ENCODE measurements at regions not wholly inside any gene's neighbourhood (a gene's known extent, or its start where the extent isn't known, plus 50 kb on each side); places are given as distances from the start of the nearest gene placed in this dataset.
"Not testable (repeated sequence)": the region's sequence is repeated elsewhere in the genome, so short reads cannot be mapped to it uniquely, and the experiment has no call there.

DNA sequence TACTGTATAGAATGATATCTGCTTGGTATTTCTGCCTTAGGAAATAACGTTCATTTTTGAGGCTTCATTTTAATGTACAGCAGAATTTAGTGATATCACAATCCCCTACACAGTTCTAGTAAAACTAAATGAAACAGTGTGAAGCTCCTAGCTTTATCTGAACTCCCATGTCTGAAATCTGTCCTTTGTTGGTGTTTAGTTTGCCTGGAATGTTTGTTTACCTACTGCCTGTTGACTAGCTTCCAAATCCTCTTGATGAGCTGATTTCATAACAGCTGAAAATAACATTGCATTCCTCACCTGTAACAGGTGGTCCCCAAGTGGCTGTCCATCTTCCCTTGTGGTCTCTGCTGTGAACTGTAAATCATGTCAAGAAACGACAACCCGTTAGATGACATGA is 629.1 kb downstream of the TTLL7 start:
- Mint-ChIP-seq H3K9me3 (peaks cover 0 to 11% (median 1%) of the 10 kb centered on the region in 11 donors), H3K27ac (peak overlapping the region in 1 of 9 donors; percentile 15), H3K36me3 (peaks cover 0 to 10% (median 5%) of the 10 kb centered on the region in 5 donors)
- H3K4me3 Mint-ChIP-seq; intact Hi-C loops (cut with micrococcal nuclease); H3K9me3 ChIP-seq (ENCODE audit: control insufficient read depth in 2 of 3, low read length in 3 of 3); ATAC-seq; H3K4me1 ChIP-seq (ENCODE audit: control insufficient read depth in 2 of 2, insufficient read depth in 2 of 2, low read length in 2 of 2); DNase-seq; H3K27me3 Mint-ChIP-seq; H3K27me3 ChIP-seq (ENCODE audit: control insufficient read depth in 2 of 2, insufficient read depth in 2 of 2, low read length in 2 of 2); CTCF ChIA-PET; H3K27ac ChIP-seq (ENCODE audit: low read depth, low read length); H3K4me1 Mint-ChIP-seq; H3K36me3 ChIP-seq (ENCODE audit: control insufficient read depth in 2 of 3, insufficient read depth in 3 of 3, low read length in 3 of 3); POLR2A ChIA-PET; H3K4me3 ChIP-seq (ENCODE audit: low read length): not testable (repeated sequence)

GRCh38 chr1:83365320-83365719 is 633.6 kb downstream of the TTLL7 start:
- H3K4me1 ChIP-seq (ENCODE audit: control insufficient read depth in 2 of 2, insufficient read depth in 2 of 2, low read length in 2 of 2); H3K4me3 Mint-ChIP-seq; H3K27ac Mint-ChIP-seq; DNase-seq; ATAC-seq; H3K9me3 ChIP-seq (ENCODE audit: control insufficient read depth in 2 of 3, low read length in 3 of 3); H3K27ac ChIP-seq (ENCODE audit: low read depth, low read length); H3K36me3 ChIP-seq (ENCODE audit: control insufficient read depth in 2 of 3, insufficient read depth in 3 of 3, low read length in 3 of 3); intact Hi-C loops (cut with micrococcal nuclease); H3K36me3 Mint-ChIP-seq; POLR2A ChIA-PET; H3K4me3 ChIP-seq (ENCODE audit: low read length); H3K27me3 Mint-ChIP-seq; H3K27me3 ChIP-seq (ENCODE audit: control insufficient read depth in 2 of 2, insufficient read depth in 2 of 2, low read length in 2 of 2); H3K4me1 Mint-ChIP-seq; H3K9me3 Mint-ChIP-seq; CTCF ChIA-PET: not testable (repeated sequence)

DNA sequence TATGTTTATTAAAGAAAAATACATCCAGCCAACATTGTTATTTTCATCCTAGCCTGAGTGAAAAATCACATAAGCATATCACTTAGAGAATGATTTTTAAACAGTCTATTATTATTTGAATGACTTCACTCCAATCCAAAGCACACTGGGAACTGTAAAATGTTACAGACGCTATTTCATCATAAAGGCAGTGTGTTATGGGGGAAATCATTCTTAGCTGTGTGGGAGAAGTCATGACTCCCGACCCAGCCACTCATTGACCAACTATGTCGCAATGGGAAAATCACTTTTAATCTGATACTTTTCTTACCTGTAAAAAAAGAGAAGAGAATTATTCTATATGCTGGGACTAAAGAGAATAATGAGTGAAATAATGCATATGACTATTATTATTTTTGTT is 653.6 kb downstream of the TTLL7 start:
- CTCF ChIA-PET; H3K9me3 Mint-ChIP-seq; ATAC-seq; H3K36me3 ChIP-seq (ENCODE audit: control insufficient read depth in 2 of 3, insufficient read depth in 3 of 3, low read length in 3 of 3); H3K4me3 Mint-ChIP-seq; H3K4me1 Mint-ChIP-seq; DNase-seq; H3K4me1 ChIP-seq (ENCODE audit: control insufficient read depth in 2 of 2, insufficient read depth in 2 of 2, low read length in 2 of 2); POLR2A ChIA-PET; H3K9me3 ChIP-seq (ENCODE audit: control insufficient read depth in 2 of 3, low read length in 3 of 3); H3K4me3 ChIP-seq (ENCODE audit: low read length); H3K27ac ChIP-seq (ENCODE audit: low read depth, low read length); H3K27ac Mint-ChIP-seq; H3K27me3 ChIP-seq (ENCODE audit: control insufficient read depth in 2 of 2, insufficient read depth in 2 of 2, low read length in 2 of 2); H3K27me3 Mint-ChIP-seq; H3K36me3 Mint-ChIP-seq: not testable (repeated sequence)
- intact Hi-C loops (cut with micrococcal nuclease): loop anchor here in 1 of 2 donors (10.0 kb wide), 1 partner anchor 159 kb away; no protein-coding TSS in a partner anchor

DNA sequence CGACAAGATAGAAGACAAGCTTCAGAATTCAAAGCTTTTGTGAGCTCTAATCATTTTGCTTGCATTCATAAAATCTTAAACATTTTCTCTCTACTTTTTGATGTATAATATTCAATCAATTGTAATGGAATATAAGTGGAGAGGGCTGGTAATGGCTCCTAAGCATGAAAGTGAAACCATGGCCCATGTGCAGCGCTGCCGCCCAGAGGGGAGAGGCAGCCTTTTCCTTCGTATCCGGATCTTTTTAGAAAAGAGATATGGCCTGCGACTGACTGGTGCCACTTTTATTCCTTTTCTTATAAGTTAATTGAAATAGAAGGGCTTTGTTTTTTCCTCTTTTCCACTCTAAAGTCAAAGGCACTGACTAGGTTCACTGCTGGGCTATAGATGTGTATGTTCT is 655.2 kb downstream of the TTLL7 start:
- H3K27me3 ChIP-seq (ENCODE audit: control insufficient read depth in 2 of 2, insufficient read depth in 2 of 2, low read length in 2 of 2); CTCF ChIA-PET; H3K4me1 ChIP-seq (ENCODE audit: control insufficient read depth in 2 of 2, insufficient read depth in 2 of 2, low read length in 2 of 2); H3K36me3 ChIP-seq (ENCODE audit: control insufficient read depth in 2 of 3, insufficient read depth in 3 of 3, low read length in 3 of 3); H3K4me3 Mint-ChIP-seq; ATAC-seq; H3K9me3 Mint-ChIP-seq; DNase-seq; H3K27ac Mint-ChIP-seq; H3K9me3 ChIP-seq (ENCODE audit: control insufficient read depth in 2 of 3, low read length in 3 of 3); H3K27ac ChIP-seq (ENCODE audit: low read depth, low read length); H3K27me3 Mint-ChIP-seq; POLR2A ChIA-PET; H3K4me1 Mint-ChIP-seq; H3K4me3 ChIP-seq (ENCODE audit: low read length); H3K36me3 Mint-ChIP-seq: not testable (repeated sequence)
- intact Hi-C loops (cut with micrococcal nuclease): loop anchor here in 1 of 2 donors (10.0 kb wide), 1 partner anchor 161 kb away; no protein-coding TSS in a partner anchor

GRCh38 chr1:83342995-83343394 is 655.9 kb downstream of the TTLL7 start:
- H3K36me3 Mint-ChIP-seq; H3K9me3 ChIP-seq (ENCODE audit: control insufficient read depth in 2 of 3, low read length in 3 of 3); POLR2A ChIA-PET; ATAC-seq; H3K27me3 Mint-ChIP-seq; H3K4me1 ChIP-seq (ENCODE audit: control insufficient read depth in 2 of 2, insufficient read depth in 2 of 2, low read length in 2 of 2); H3K27me3 ChIP-seq (ENCODE audit: control insufficient read depth in 2 of 2, insufficient read depth in 2 of 2, low read length in 2 of 2); CTCF ChIA-PET; H3K4me1 Mint-ChIP-seq; H3K36me3 ChIP-seq (ENCODE audit: control insufficient read depth in 2 of 3, insufficient read depth in 3 of 3, low read length in 3 of 3); H3K27ac Mint-ChIP-seq; H3K4me3 Mint-ChIP-seq; H3K4me3 ChIP-seq (ENCODE audit: low read length); DNase-seq; H3K27ac ChIP-seq (ENCODE audit: low read depth, low read length); H3K9me3 Mint-ChIP-seq: not testable (repeated sequence)
- intact Hi-C loops (cut with micrococcal nuclease): loop anchor here in 1 of 2 donors (10.0 kb wide), 1 partner anchor 162 kb away; no protein-coding TSS in a partner anchor

- H3K4me1 Mint-ChIP-seq; H3K4me1 ChIP-seq (ENCODE audit: control insufficient read depth in 2 of 2, insufficient read depth in 2 of 2, low read length in 2 of 2); POLR2A ChIA-PET; intact Hi-C loops (cut with micrococcal nuclease); H3K9me3 Mint-ChIP-seq; CTCF ChIA-PET; H3K27me3 Mint-ChIP-seq; H3K27me3 ChIP-seq (ENCODE audit: control insufficient read depth in 2 of 2, insufficient read depth in 2 of 2, low read length in 2 of 2); ATAC-seq; H3K4me3 Mint-ChIP-seq; H3K36me3 Mint-ChIP-seq; H3K4me3 ChIP-seq (ENCODE audit: low read length); H3K9me3 ChIP-seq (ENCODE audit: control insufficient read depth in 2 of 3, low read length in 3 of 3); H3K27ac ChIP-seq (ENCODE audit: low read depth, low read length); DNase-seq; H3K36me3 ChIP-seq (ENCODE audit: control insufficient read depth in 2 of 3, insufficient read depth in 3 of 3, low read length in 3 of 3): not testable (repeated sequence)
- peak overlapping the region in 1 of 9 donors; percentile 20 for H3K27ac Mint-ChIP-seq
Observed at GRCh38 chr1:83332308-83332707, 666.6 kb downstream of the TTLL7 start.

- Mint-ChIP-seq H3K9me3 (peaks cover 0 to 11% (median 0%) of the 10 kb centered on the region in 11 donors), H3K4me3 (no peak overlapping the region), H3K27me3 (no peaks in the 10 kb centered on the region), H3K36me3 (no peaks in the 10 kb centered on the region), H3K4me1 (no peaks in the 10 kb centered on the region), H3K27ac (no peak overlapping the region)
- no peak overlapping the region for H3K4me3 ChIP-seq (ENCODE audit: low read length)
- intact Hi-C loops (cut with micrococcal nuclease): loop anchor here in 1 of 2 donors (10.0 kb wide), 1 partner anchor 806 kb away; no protein-coding TSS in a partner anchor
- POLR2A ChIA-PET: no interaction called here
- H3K4me1 ChIP-seq (ENCODE audit: control insufficient read depth in 2 of 2, insufficient read depth in 2 of 2, low read length in 2 of 2): no peaks in the 10 kb centered on the region
- no peak overlapping the region for H3K27ac ChIP-seq (ENCODE audit: low read depth, low read length)
- DNase-seq: no peak
- H3K9me3 ChIP-seq (ENCODE audit: control insufficient read depth in 2 of 3, low read length in 3 of 3): no peaks in the 10 kb centered on the region
- CTCF ChIA-PET: no interaction called here
- no peak for ATAC-seq
- no peaks in the 10 kb centered on the region for H3K27me3 ChIP-seq (ENCODE audit: control insufficient read depth in 2 of 2, insufficient read depth in 2 of 2, low read length in 2 of 2)
- H3K36me3 ChIP-seq (ENCODE audit: control insufficient read depth in 2 of 3, insufficient read depth in 3 of 3, low read length in 3 of 3): no peaks in the 10 kb centered on the region
Observed at GRCh38 chr1:83318366-83318765, 680.6 kb downstream of the TTLL7 start.
